HepG2 (cell line): ENCODE measurements at regions not wholly inside any gene's neighbourhood (a gene's known extent, or its start where the extent isn't known, plus 50 kb on each side); places are given as distances from the start of the nearest gene placed in this dataset.

ENCODE experiments used
- ELF1 ChIP-seq: sonication (generic); formaldehyde crosslinking; IDR thresholded peaks from 2 replicates; pipeline ENCODE4 v1.4.0; 2020; ENCODE audit warnings: missing genetic modification reagents
- FIP1L1 ChIP-seq: fragments of 200-400 bp; formaldehyde crosslinking; IDR thresholded peaks from 2 replicates; pipeline ENCODE4 v1.6.1; 2018; ENCODE audit warnings: low read depth, mild to moderate bottlenecking, low read length, moderate library complexity, borderline replicate concordance; ENCODE audit not compliant: insufficient read depth
- HES4 ChIP-seq: sonication (generic); formaldehyde crosslinking; IDR thresholded peaks from 2 replicates; pipeline ENCODE4 v1.9.0; 2021; ENCODE audit warnings: mild to moderate bottlenecking, missing genetic modification reagents, borderline replicate concordance
- MTA1 ChIP-seq: sonication (generic); formaldehyde crosslinking; IDR thresholded peaks from 2 replicates; pipeline ENCODE4 v1.4.0; 2020; ENCODE audit warnings: missing genetic modification reagents, mild to moderate bottlenecking, borderline replicate concordance
- MZF1 ChIP-seq: sonication (generic); formaldehyde crosslinking; IDR thresholded peaks from 2 replicates; pipeline ENCODE4 v1.8.1; 2023; ENCODE audit warnings: mild to moderate bottlenecking, missing genetic modification reagents, borderline replicate concordance
- NFIB ChIP-seq: sonication (generic); formaldehyde crosslinking; IDR thresholded peaks from 2 replicates; pipeline ENCODE4 v1.9.0; 2021; ENCODE audit warnings: missing genetic modification reagents, mild to moderate bottlenecking, borderline replicate concordance
- NPAS2 ChIP-seq: sonication (generic); formaldehyde crosslinking; IDR thresholded peaks from 2 replicates; pipeline ENCODE4 v1.8.0; 2022; ENCODE audit warnings: mild to moderate bottlenecking, missing genetic modification reagents, borderline replicate concordance
- NR2F2 ChIP-seq: IDR thresholded peaks from 2 replicates; pipeline ENCODE4 v1.6.1; 2012; ENCODE audit warnings: low read depth, inconsistent platforms, borderline replicate concordance
- STAT5B ChIP-seq: sonication (generic); formaldehyde crosslinking; IDR thresholded peaks from 2 replicates; pipeline ENCODE4 v1.4.0; 2020; ENCODE audit warnings: missing genetic modification reagents
- ZZZ3 ChIP-seq: sonication (generic); formaldehyde crosslinking; IDR thresholded peaks from 2 replicates; pipeline ENCODE4 v1.4.0; 2020; ENCODE audit warnings: missing genetic modification reagents, mild to moderate bottlenecking, borderline replicate concordance
- TF ChIP-seq, protein P1 (sequence below): sonication (generic); formaldehyde crosslinking; IDR thresholded peaks from 2 replicates; pipeline ENCODE4 v1.4.0; 2020; ENCODE audit warnings: mild to moderate bottlenecking, missing genetic modification reagents, borderline replicate concordance
- TF ChIP-seq, protein P2 (sequence below): sonication (generic); formaldehyde crosslinking; IDR thresholded peaks from 2 replicates; pipeline ENCODE4 v1.5.0; 2020; ENCODE audit warnings: mild to moderate bottlenecking, missing genetic modification reagents, moderate library complexity
- TF ChIP-seq, protein P3 (sequence below): sonication (generic); formaldehyde crosslinking; IDR thresholded peaks from 2 replicates; pipeline ENCODE4 v1.5.0; 2020; ENCODE audit warnings: mild to moderate bottlenecking, missing genetic modification reagents, borderline replicate concordance
- TF ChIP-seq, protein P4 (sequence below): IDR thresholded peaks from 2 replicates; pipeline ENCODE4 v1.6.1; 2012; ENCODE audit warnings: inconsistent platforms

DNA sequence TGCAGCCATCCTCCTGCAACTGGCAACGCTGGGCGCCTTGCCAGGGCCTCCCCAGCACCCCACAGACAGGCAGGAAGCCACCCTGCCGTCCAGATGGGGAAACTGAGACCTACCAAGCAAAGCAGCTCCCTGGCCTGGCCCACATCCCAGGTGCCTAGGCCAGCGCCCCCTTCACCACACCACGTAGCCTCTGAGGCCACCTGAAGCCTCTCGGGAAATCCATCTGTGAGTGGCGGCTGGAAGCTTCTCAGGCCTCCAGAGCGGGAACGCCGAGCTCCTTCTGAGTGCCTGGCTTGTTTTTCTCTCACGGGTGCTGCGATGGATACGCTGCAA, 58.7 kb downstream of the UNCX start:
- TF ChIP-seq NPAS2 (CRISPR knock-in tag) = no peak
- TF ChIP-seq, protein P1, sequence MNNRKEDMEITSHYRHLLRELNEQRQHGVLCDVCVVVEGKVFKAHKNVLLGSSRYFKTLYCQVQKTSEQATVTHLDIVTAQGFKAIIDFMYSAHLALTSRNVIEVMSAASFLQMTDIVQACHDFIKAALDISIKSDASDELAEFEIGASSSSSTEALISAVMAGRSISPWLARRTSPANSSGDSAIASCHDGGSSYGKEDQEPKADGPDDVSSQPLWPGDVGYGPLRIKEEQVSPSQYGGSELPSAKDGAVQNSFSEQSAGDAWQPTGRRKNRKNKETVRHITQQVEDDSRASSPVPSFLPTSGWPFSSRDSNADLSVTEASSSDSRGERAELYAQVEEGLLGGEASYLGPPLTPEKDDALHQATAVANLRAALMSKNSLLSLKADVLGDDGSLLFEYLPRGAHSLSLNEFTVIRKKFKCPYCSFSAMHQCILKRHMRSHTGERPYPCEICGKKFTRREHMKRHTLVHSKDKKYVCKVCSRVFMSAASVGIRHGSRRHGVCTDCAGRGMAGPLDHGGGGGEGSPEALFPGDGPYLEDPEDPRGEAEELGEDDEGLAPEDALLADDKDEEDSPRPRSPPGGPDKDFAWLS (CRISPR knock-in tag) = no peak
- no peak for TF ChIP-seq ZZZ3 (CRISPR knock-in tag)
- TF ChIP-seq FIP1L1 = no peak
- TF ChIP-seq NFIB = no peak
- TF ChIP-seq, protein P2, sequence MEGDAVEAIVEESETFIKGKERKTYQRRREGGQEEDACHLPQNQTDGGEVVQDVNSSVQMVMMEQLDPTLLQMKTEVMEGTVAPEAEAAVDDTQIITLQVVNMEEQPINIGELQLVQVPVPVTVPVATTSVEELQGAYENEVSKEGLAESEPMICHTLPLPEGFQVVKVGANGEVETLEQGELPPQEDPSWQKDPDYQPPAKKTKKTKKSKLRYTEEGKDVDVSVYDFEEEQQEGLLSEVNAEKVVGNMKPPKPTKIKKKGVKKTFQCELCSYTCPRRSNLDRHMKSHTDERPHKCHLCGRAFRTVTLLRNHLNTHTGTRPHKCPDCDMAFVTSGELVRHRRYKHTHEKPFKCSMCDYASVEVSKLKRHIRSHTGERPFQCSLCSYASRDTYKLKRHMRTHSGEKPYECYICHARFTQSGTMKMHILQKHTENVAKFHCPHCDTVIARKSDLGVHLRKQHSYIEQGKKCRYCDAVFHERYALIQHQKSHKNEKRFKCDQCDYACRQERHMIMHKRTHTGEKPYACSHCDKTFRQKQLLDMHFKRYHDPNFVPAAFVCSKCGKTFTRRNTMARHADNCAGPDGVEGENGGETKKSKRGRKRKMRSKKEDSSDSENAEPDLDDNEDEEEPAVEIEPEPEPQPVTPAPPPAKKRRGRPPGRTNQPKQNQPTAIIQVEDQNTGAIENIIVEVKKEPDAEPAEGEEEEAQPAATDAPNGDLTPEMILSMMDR = no peak
- TF ChIP-seq NR2F2 = no peak
- TF ChIP-seq STAT5B (CRISPR knock-in tag) = no peak
- TF ChIP-seq, protein P3, sequence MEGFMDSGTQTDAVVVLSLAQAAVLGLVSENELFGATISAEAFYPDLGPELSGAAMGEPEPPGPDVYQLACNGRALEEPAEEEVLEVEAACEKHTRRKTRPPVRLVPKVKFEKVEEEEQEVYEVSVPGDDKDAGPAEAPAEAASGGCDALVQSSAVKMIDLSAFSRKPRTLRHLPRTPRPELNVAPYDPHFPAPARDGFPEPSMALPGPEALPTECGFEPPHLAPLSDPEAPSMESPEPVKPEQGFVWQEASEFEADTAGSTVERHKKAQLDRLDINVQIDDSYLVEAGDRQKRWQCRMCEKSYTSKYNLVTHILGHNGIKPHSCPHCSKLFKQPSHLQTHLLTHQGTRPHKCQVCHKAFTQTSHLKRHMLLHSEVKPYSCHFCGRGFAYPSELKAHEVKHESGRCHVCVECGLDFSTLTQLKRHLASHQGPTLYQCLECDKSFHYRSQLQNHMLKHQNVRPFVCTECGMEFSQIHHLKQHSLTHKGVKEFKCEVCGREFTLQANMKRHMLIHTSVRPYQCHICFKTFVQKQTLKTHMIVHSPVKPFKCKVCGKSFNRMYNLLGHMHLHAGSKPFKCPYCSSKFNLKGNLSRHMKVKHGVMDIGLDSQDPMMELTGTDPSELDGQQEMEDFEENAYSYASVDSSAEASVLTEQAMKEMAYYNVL (CRISPR knock-in tag) = no peak
- TF ChIP-seq MZF1 (CRISPR knock-in tag) = no peak
- no peak for TF ChIP-seq ELF1 (CRISPR knock-in tag)
- TF ChIP-seq, protein P4, sequence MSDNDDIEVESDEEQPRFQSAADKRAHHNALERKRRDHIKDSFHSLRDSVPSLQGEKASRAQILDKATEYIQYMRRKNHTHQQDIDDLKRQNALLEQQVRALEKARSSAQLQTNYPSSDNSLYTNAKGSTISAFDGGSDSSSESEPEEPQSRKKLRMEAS = no peak
- no peak for TF ChIP-seq HES4 (CRISPR knock-in tag)
- no peak for TF ChIP-seq MTA1
